ENCODE measurements at regions not wholly inside any gene's neighbourhood (a gene's known extent, or its start where the extent isn't known, plus 50 kb on each side); places are given as distances from the start of the nearest gene placed in this dataset.

DNA sequence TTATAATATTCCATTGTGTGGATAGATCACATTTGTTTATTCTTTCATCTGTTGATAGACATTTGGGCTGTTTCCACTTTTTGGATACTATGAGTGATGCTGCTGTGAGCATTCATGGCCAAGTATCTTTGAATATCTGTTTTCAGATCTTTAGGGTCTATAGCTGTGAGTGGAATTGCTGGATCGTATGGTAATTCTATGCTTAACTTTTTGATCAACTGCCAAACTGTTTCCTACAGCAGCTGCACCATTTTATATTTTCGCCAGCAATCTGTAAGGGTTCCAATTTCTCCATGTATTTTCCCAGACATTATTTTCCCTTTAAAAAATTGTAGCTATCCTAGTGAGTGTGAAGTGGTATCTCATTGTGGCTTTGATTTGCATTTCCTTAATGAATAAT, 238.1 kb downstream of the AACS start:
- no peaks in the 10 kb centered on the region for H3K4me1 ChIP-seq
- H3K36me3 ChIP-seq: no peaks in the 10 kb centered on the region
- 54 to 66% (median 60%) methylated on average over 2 of the region's 2 CpGs for WGBS, 4 donors
- no peak overlapping the region for H3K27ac ChIP-seq
- intact Hi-C loops (cut with DNase I): no loop called here
- H3K9me3 ChIP-seq: peaks cover 0 to 10% (median 0%) of the 10 kb centered on the region in 12 donors
- peaks cover 0 to 6% (median 0%) of the 10 kb centered on the region in 9 donors for H3K27me3 ChIP-seq
- ATAC-seq: no peak
- no peak for TF ChIP-seq POLR2A (IDR thresholded peaks at IDR 0.05)
- TF ChIP-seq, protein P1, sequence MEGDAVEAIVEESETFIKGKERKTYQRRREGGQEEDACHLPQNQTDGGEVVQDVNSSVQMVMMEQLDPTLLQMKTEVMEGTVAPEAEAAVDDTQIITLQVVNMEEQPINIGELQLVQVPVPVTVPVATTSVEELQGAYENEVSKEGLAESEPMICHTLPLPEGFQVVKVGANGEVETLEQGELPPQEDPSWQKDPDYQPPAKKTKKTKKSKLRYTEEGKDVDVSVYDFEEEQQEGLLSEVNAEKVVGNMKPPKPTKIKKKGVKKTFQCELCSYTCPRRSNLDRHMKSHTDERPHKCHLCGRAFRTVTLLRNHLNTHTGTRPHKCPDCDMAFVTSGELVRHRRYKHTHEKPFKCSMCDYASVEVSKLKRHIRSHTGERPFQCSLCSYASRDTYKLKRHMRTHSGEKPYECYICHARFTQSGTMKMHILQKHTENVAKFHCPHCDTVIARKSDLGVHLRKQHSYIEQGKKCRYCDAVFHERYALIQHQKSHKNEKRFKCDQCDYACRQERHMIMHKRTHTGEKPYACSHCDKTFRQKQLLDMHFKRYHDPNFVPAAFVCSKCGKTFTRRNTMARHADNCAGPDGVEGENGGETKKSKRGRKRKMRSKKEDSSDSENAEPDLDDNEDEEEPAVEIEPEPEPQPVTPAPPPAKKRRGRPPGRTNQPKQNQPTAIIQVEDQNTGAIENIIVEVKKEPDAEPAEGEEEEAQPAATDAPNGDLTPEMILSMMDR (IDR thresholded peaks at IDR 0.05): no peak
- H3K4me3 ChIP-seq: no peak overlapping the region
- DNase-seq: no peak

DNA sequence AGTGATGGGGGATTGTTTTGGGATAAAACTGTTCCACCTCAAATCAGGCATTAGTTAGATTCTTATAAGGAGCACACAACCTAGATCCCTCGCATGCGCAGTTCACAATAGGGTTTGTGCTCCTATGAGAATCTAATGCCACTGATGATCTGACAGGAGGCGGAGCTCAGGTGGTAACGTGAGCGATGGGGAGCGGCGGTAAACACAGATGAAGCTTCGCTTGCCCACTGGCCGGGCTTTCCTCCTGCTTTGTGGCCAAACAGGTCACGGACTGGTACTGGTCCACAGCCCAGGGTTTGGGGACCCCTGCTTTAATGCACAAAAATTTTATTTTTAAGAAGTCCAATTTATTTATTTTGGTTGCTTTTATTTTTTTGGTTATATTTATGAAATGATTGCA, 238.8 kb downstream of the AACS start:
- Histone ChIP-seq H3K4me1 (no peaks in the 10 kb centered on the region), H3K27me3 (peaks cover 0 to 5% (median 0%) of the 10 kb centered on the region in 9 donors), H3K9me3 (peaks cover 0 to 10% (median 0%) of the 10 kb centered on the region in 12 donors), H3K27ac (no peak overlapping the region), H3K4me3 (no peak overlapping the region), H3K36me3 (no peaks in the 10 kb centered on the region)
- ATAC-seq: no peak
- TF ChIP-seq POLR2A (IDR thresholded peaks at IDR 0.05): no peak
- TF ChIP-seq, protein P1 (IDR thresholded peaks at IDR 0.05): no peak
- WGBS, 4 donors: 91 to 96% (median 94%) methylated on average over 10 of the region's 10 CpGs
- DNase-seq: no peak
- intact Hi-C loops (cut with DNase I): no loop called here

DNA sequence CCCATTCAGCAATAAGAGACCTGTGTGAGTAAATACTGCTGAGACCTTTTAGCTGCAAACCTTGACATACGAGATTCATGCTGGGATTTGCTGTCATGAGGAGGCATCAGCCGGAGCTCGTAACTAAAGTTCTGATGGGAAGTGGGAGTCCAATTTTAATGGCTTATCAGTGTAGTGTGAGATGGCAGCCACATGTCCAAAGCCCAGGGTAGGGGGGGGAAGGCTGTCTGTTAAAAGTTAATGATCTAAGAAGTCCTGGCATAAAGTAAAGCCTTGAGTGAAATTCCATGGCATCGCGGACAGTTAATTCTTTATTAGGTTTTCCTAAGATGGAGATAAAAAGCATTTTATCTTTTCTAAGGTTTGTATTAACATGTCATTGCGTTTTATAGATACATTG, 240.0 kb downstream of the AACS start:
- H3K4me1 ChIP-seq: no peaks in the 10 kb centered on the region
- DNase-seq: no peak
- H3K27me3 ChIP-seq: peaks cover 0 to 3% (median 0%) of the 10 kb centered on the region in 9 donors
- H3K4me3 ChIP-seq: no peak overlapping the region
- ATAC-seq: no peak
- intact Hi-C loops (cut with DNase I): no loop called here
- 71 to 81% (median 77%) methylated on average over 6 of the region's 6 CpGs for WGBS, 4 donors
- peaks cover 0 to 10% (median 0%) of the 10 kb centered on the region in 12 donors for H3K9me3 ChIP-seq
- TF ChIP-seq, protein P1 (IDR thresholded peaks at IDR 0.05): no peak
- no peak for TF ChIP-seq POLR2A (IDR thresholded peaks at IDR 0.05)
- no peak overlapping the region for H3K27ac ChIP-seq
- no peaks in the 10 kb centered on the region for H3K36me3 ChIP-seq

- TF ChIP-seq, protein P1 (IDR thresholded peaks at IDR 0.05): no peak
- TF ChIP-seq POLR2A (IDR thresholded peaks at IDR 0.05): no peak
- 68 to 78% (median 74%) methylated on average over 8 of the region's 8 CpGs for WGBS, 4 donors
- no peaks in the 10 kb centered on the region for H3K36me3 ChIP-seq
- intact Hi-C loops (cut with DNase I): no loop called here
- H3K27me3 ChIP-seq: peaks cover 0 to 22% (median 0%) of the 10 kb centered on the region in 9 donors
- no peak for DNase-seq
- H3K4me3 ChIP-seq: no peak overlapping the region
- H3K27ac ChIP-seq: no peak overlapping the region
- H3K4me1 ChIP-seq: no peaks in the 10 kb centered on the region
- peaks cover 0 to 3% (median 0%) of the 10 kb centered on the region in 12 donors for H3K9me3 ChIP-seq
- ATAC-seq: no peak
Measured at GRCh38 chr12:125310461-125310860, 245.2 kb downstream of the AACS start.

Measured in heart left ventricle (tissue), 16 donors.